Stimulated activated CD8-positive, alpha-beta memory T cell treated with anti-CD3 and anti-CD28 coated beads, Interleukin-7, amount 100 ng/mL, for 4 hours (primary cell): ENCODE measurements at regions not wholly inside any gene's neighbourhood (a gene's known extent, or its start where the extent isn't known, plus 50 kb on each side); places are given as distances from the start of the nearest gene placed in this dataset.

Experiments used
- DNase-seq, 2 donors: peaks; one replicate each; pipeline ENCODE4 v3.0.0-alpha.2; 2020; ENCODE audit warnings: low read depth in 2 of 2

DNA sequence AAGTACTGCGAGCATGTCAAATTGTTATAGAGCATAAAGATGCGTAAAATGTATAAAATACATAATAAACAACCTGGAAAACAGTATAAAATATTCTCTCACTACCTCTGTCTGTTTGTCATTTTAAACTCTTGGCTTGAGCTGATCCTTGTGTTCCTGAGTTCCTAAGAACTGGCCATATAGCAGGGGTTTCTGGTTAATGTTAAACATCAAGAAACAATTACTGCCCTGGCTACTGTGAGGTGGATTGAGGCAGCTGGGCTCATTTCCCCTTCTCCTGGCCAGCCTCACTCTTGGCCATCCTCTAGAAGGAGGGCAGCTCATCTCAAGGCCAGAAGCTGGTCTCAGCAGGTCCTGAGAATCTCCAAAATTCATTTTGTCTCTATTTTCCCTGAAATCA lies 297.3 kb upstream of the USP24 start:
- no peak for DNase-seq

- no peak for DNase-seq
These were observed 292.4 kb upstream of the USP24 start for GRCh38 chr1:55507578-55507931.

GRCh38 chr1:55506740-55507577 lies 291.8 kb upstream of the USP24 start:
- no peak for DNase-seq

- no peak for DNase-seq
These were observed 290.2 kb upstream of the USP24 start for GRCh38 chr1:55505326-55505725.

DNA sequence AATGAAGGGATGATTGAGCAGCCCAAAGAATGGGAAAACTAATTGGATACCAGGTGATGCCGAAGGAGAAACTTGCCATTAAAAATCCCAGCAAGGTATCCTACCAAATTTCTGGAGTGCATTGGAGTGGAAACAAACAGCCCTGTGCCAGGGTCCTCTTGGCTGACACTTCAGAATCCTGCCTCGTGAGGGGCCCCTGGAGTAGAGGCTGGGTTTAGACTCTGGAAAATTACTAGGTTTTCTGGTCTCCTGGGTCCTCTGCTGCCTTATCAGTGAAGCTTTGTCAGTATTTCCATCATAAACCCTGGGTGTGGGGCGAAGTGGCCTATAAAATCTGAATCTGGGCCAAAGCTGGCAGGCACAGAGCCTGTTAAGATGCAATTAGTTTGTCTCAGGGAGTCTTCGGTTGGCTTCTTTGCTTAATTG lies 289.2 kb upstream of the USP24 start:
- no peak for DNase-seq

DNA sequence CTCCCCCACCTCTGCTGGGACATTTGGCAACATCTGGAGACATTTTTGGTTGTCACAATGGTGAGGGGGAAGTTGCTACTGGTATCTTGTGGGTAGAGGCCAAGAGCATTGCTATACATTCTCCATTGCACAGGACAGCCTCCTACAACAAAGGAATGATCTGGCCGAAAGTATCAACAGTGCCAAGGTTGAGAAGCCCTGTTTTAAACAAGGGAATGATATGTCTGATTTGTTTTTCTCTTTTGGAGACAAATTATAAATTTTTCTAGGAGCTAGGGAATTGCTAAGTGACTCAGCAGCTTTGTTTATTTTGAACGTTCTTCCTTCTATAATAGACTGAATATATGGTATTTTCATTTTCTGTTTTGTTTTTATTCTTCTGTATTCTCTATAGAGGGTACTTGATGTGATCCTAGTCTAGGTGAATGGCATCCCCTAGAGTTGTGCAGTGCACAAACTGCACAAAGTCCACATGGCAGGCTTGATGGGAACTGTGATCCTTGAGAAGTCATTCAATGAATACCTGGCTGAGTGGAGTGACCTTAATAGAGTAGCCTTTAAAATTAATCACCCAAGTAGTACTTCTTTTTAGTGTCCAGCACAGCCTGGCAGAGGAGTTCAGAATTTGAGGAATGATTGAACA lies 288.6 kb upstream of the USP24 start:
- no peak for DNase-seq

DNA sequence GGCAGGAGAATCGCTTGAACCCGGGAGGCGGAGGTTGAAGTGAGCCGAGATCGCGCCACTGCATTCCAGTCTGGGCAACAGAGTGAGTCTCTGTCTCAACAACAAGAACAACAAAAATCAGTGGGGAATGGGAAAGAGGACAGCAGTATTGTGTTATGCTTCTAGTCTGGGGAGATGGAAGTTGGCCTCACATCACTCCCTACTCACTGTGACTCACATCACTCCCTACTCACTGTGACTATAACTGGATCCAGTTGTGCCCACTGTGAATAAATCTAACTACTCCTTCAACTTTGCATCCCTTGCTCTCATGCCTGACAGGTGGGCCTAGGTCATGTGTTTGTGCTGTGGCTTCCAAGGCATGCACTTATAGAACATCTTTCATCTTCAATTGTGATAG lies 285.4 kb upstream of the USP24 start:
- DNase-seq, result no peak

- DNase-seq, result no peak
These were observed 275.4 kb upstream of the USP24 start for GRCh38 chr1:55490547-55490946.

- no peak for DNase-seq
These were observed 269.0 kb upstream of the USP24 start for GRCh38 chr1:55484173-55484572.

GRCh38 chr1:55483523-55483922 lies 268.4 kb upstream of the USP24 start:
- no peak for DNase-seq

- DNase-seq, result no peak
These were observed 266.5 kb upstream of the USP24 start for GRCh38 chr1:55481634-55482033.

GRCh38 chr1:55480029-55480795 lies 265.0 kb upstream of the USP24 start:
- DNase-seq, result no peak

DNA sequence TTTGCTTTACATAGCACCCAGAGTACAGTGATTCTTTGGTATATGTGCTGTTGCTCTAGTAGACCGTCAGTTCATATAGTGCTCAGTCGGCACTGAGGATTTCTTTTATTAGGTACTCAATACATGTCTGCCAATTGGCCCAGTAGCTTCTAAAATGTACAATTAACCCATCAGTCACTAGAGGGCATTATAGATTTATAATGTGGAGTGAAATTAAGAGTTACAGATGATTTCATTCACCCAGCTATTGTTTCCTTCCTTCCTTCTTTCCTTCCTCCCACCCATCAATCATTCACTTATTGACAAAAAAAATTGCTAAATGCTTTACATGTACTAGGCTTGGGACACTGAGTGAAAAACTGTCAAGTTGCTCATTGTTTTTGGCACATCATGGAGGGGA lies 263.6 kb upstream of the USP24 start:
- no peak for DNase-seq

- no peak for DNase-seq
These were observed 262.8 kb upstream of the USP24 start for GRCh38 chr1:55477953-55478352.

DNA sequence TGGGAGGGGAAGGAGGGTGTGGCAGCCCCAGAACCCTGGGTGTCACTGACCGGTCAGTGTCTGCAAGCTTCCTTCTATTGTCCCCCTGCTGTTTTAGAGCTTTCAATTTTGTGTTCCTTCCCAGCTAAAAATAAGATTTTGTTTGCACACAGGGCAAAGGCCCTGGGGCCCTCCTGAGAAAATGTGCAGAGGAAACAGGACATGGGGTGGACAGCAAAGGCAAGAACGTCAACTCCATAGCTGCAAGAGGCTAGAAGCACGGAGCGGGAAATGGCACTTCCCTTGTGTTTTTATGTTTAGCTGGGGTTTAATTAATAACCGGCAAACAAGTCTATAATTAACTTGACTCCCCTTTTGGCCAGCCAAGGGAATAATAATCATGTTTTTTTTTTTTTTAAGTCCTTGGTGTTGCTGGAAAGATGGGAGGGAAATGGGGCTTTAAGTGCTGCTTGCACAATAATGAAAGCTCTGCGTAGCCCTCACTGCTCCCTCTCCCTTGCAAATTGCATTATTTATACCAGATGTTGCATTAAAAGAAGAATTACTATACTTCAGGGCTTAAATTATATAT lies 261.4 kb upstream of the USP24 start:
- no peak for DNase-seq

GRCh38 chr1:55474168-55474786 lies 259.1 kb upstream of the USP24 start:
- DNase-seq, result no peak

GRCh38 chr1:55473661-55474060 lies 258.5 kb upstream of the USP24 start:
- no peak for DNase-seq

GRCh38 chr1:55472784-55473183 lies 257.6 kb upstream of the USP24 start:
- no peak for DNase-seq

DNA sequence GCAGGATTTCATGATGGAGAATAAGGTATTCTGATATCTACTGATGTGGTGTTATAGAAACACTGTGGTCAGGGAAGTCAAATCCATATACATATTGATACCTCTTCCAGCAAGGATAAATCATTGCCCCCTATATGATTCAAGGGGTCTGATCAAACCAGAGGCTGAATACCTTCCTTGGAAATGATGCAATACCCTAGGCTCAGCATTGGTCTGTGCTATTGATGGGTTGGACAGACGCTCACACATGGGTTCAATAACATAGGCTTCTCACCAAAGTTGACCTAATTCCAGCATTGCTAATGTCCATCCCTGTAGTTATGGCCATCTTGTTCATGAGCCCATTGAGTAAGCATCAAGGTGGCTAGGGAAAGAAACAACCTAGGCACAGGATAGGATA lies 257.0 kb upstream of the USP24 start:
- no peak for DNase-seq

- DNase-seq, result no peak
These were observed 253.1 kb upstream of the USP24 start for GRCh38 chr1:55468142-55468795.

DNA sequence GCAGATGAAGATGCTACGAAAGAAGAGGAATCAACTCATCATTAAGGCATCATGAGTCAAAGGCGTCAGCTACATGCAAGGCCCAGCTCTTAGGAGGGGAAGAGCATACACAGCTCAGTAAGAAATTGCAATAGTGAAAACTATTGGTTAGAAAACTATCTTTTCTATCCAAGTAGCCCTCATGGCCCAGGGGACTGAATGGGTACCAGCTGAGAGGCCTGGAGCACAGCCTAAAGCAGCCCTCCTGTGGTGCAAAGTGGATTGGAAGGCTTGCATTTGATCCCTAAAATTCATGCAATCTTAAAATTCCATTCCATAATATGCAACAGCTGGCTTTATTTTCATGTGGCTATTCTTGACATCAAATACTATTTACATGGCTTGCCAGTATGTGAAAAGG lies 251.8 kb upstream of the USP24 start:
- no peak for DNase-seq
